Peyer's patch (tissue), 4 donors: ENCODE measurements at regions not wholly inside any gene's neighbourhood (a gene's known extent, or its start where the extent isn't known, plus 50 kb on each side); places are given as distances from the start of the nearest gene placed in this dataset.

Experiments
- DNase-seq, 3 donors: peaks; one replicate each; pipeline ENCODE4 v3.0.0-alpha.2; 2017 to 2019
- H3K27ac ChIP-seq, 4 donors: fragments of 200-600 bp; sonication (generic); one replicate each; pipeline ENCODE4 v1.5.1; 2016 to 2019
- H3K27me3 ChIP-seq, 2 donors: fragments of 200-600 bp; sonication (generic); one replicate each; pipeline ENCODE4 v1.5.1; 2019
- H3K36me3 ChIP-seq, 3 donors: fragments of 200-600 bp; sonication (generic); one replicate each; pipeline ENCODE4 v1.5.1; 2016 to 2019
- H3K4me1 ChIP-seq, 4 donors: fragments of 200-600 bp; sonication (generic); one replicate each; pipeline ENCODE4 v1.5.1; 2016 to 2019
- H3K4me3 ChIP-seq, 4 donors: fragments of 200-600 bp; sonication (generic); 1 replicate in 3 of 4; 2 replicates in 1 of 4; pipeline ENCODE4 v1.5.1; 2016 to 2019; ENCODE audit warnings: mild to moderate bottlenecking in 1 of 4
- H3K9me3 ChIP-seq, 4 donors: fragments of 200-600 bp; sonication (generic); one replicate each; pipeline ENCODE4 v1.5.1; 2016 to 2019; ENCODE audit warnings: mild to moderate bottlenecking in 1 of 4
- POLR2A ChIP-seq, 2 donors: fragments of 450-650 bp; IDR thresholded peaks; one replicate each; pipeline ENCODE4 v1.5.1; 2017; ENCODE audit warnings: antibody characterized with exemption in 2 of 2, mild to moderate bottlenecking in 2 of 2, moderate library complexity in 2 of 2
- TF ChIP-seq, protein P1 (sequence below), 6 experiments: fragments of 450-650 bp in 4 of 6; fragments of 200-600 bp in 2 of 6; sonication (generic) in 1 of 6; IDR thresholded peaks; one replicate each; pipeline ENCODE4 v1.5.1; 2017 to 2019; ENCODE audit warnings: antibody characterized with exemption in 6 of 6, mild to moderate bottlenecking in 3 of 6, moderate library complexity in 1 of 6

DNA sequence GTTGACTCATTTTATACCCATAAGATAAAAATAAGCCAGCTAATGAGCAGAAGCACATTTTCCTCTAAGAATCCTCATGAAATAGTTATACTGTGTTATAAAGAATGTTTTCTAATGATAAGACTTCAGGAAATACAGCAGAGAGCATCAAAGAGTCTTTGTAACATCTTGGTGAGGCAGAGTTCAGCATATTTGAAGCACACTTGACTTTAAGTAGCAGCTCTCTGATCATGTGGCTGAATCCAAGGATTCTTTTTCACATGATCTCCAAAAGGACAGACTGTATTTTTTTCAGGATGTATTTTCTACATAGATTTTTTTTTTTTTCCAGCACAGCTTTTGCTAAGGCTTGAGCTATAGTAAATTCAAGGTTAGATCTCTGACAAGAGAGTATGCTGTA is 195.1 kb downstream of the SI start:
- H3K27me3 ChIP-seq, result no peaks in the 10 kb centered on the region
- no peak for TF ChIP-seq POLR2A (IDR thresholded peaks at IDR 0.05)
- TF ChIP-seq, protein P1, sequence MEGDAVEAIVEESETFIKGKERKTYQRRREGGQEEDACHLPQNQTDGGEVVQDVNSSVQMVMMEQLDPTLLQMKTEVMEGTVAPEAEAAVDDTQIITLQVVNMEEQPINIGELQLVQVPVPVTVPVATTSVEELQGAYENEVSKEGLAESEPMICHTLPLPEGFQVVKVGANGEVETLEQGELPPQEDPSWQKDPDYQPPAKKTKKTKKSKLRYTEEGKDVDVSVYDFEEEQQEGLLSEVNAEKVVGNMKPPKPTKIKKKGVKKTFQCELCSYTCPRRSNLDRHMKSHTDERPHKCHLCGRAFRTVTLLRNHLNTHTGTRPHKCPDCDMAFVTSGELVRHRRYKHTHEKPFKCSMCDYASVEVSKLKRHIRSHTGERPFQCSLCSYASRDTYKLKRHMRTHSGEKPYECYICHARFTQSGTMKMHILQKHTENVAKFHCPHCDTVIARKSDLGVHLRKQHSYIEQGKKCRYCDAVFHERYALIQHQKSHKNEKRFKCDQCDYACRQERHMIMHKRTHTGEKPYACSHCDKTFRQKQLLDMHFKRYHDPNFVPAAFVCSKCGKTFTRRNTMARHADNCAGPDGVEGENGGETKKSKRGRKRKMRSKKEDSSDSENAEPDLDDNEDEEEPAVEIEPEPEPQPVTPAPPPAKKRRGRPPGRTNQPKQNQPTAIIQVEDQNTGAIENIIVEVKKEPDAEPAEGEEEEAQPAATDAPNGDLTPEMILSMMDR (IDR thresholded peaks at IDR 0.05), result no peak
- H3K36me3 ChIP-seq, result no peaks in the 10 kb centered on the region
- no peaks in the 10 kb centered on the region for H3K9me3 ChIP-seq
- H3K4me1 ChIP-seq, result no peaks in the 10 kb centered on the region
- no peak for DNase-seq
- H3K27ac ChIP-seq, result no peak overlapping the region
- H3K4me3 ChIP-seq, result no peak overlapping the region

DNA sequence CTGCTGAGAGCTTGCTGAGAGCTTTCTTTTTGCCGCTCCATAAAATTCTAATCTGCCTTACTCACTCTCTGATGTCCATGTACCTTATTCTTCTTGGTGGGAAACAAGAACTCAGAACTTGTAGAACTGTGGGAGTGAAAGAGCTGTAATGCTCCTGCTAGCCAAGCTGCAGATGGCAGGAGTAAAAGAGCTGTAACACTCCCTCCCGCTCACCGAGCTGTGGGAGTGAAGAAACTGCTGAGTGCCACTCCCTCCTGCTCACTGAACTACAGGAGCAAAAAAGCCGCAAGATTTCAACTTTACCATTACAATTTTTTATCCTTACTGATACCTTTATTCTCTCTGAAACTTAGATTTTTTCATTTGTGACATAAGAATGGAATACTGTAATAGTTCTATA is 199.1 kb downstream of the SI start:
- no peaks in the 10 kb centered on the region for H3K9me3 ChIP-seq
- H3K4me3 ChIP-seq, result no peak overlapping the region
- no peak overlapping the region for H3K27ac ChIP-seq
- no peaks in the 10 kb centered on the region for H3K4me1 ChIP-seq
- DNase-seq, result no peak
- H3K36me3 ChIP-seq, result no peaks in the 10 kb centered on the region
- no peak for TF ChIP-seq POLR2A (IDR thresholded peaks at IDR 0.05)
- H3K27me3 ChIP-seq, result no peaks in the 10 kb centered on the region

DNA sequence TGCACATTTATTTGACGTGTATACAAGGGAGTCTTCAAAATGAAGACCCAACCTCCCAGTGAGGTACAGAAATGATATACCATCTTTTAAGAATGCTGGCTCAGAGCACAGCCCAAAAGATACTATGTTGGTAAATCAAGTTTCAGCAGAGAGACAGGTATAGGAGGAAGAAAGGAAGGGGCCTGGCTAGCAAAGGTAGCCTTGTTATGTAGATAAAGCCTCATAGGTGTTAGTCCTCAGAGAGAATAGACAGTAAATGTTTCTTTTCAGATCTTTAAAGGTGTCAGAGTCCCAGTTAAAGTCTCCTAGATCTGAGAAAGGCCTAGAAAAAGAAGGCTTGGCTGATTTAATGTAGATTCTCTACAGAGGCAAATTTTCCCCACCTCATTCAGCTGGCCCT is 213.8 kb downstream of the SI start:
- no peak overlapping the region for H3K27ac ChIP-seq
- H3K9me3 ChIP-seq, result no peaks in the 10 kb centered on the region
- TF ChIP-seq, protein P1 (IDR thresholded peaks at IDR 0.05), result no peak
- TF ChIP-seq POLR2A (IDR thresholded peaks at IDR 0.05), result no peak
- no peaks in the 10 kb centered on the region for H3K27me3 ChIP-seq
- H3K4me3 ChIP-seq, result no peak overlapping the region
- no peak for DNase-seq
- no peaks in the 10 kb centered on the region for H3K4me1 ChIP-seq
- no peaks in the 10 kb centered on the region for H3K36me3 ChIP-seq

DNA sequence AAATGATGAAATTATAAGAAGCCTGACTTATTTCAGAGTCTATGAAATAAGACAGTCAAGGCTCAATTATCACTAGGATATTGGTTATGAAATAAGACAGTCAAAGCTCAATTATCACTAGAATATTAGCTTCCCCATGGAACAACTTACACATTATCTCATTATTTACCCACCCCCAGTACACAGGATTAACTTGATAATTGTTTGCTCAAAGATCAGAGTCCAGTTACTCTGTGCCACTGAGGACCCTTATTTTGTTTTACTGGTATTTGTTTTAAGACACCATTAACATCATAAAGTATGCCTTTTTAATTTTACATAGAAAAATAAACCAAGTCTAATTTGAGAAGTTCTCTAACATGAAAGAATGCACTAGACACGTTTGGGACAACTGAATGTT is 225.4 kb downstream of the SI start:
- DNase-seq, result no peak
- no peaks in the 10 kb centered on the region for H3K4me1 ChIP-seq
- no peaks in the 10 kb centered on the region for H3K36me3 ChIP-seq
- no peak overlapping the region for H3K27ac ChIP-seq
- no peaks in the 10 kb centered on the region for H3K9me3 ChIP-seq
- H3K27me3 ChIP-seq, result no peaks in the 10 kb centered on the region
- TF ChIP-seq, protein P1 (IDR thresholded peaks at IDR 0.05), result no peak
- no peak for TF ChIP-seq POLR2A (IDR thresholded peaks at IDR 0.05)
- H3K4me3 ChIP-seq, result no peak overlapping the region

DNA sequence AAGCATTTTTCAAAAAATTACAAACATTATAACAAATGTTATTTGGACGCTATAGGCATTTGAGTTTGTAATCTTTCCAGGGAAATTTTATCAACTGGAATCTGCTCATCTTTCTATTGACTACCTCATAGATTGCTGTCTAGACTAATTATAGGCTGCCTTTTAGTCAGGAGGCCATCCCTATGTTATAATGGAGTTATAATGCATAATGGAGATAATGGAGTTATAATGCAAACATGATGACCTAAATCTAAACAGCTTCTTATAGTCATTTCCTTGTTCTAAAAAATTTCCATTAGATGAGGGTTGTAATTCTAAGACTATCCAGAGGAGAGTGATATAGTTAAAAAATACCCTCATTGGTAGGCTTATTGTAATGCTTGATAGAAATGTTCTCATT is 226.4 kb downstream of the SI start:
- H3K27me3 ChIP-seq, result no peaks in the 10 kb centered on the region
- H3K4me1 ChIP-seq, result no peaks in the 10 kb centered on the region
- H3K9me3 ChIP-seq, result no peaks in the 10 kb centered on the region
- H3K4me3 ChIP-seq, result no peak overlapping the region
- DNase-seq, result no peak
- no peak overlapping the region for H3K27ac ChIP-seq
- TF ChIP-seq, protein P1 (IDR thresholded peaks at IDR 0.05), result no peak
- TF ChIP-seq POLR2A (IDR thresholded peaks at IDR 0.05), result no peak
- no peaks in the 10 kb centered on the region for H3K36me3 ChIP-seq

DNA sequence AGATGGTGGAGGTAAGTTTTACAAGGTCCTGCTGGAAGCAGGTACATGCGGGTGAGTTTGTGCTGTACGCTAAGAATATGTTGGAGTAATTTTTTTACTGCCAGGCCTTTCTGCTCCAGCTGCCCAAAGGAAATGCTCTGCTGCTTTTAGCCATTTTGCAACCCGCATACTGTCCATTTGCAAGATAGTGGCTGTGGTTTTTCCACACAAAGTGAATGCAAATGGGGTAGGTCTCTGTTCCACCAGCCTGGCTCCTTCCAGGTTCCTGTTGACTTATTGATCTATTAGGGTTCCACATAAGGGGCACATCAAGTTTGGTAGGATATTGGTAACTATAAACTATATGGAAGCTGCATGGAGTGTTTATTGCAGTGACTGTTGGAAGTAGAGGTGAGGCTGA is 227.1 kb downstream of the SI start:
- H3K27ac ChIP-seq, result no peak overlapping the region

More for the DNA sequence above, 227.1 kb downstream of the SI start:
- TF ChIP-seq POLR2A (IDR thresholded peaks at IDR 0.05), result no peak
- TF ChIP-seq, protein P1 (IDR thresholded peaks at IDR 0.05), result no peak
- Histone ChIP-seq H3K9me3 (no peaks in the 10 kb centered on the region), H3K4me3 (no peak overlapping the region), H3K4me1 (no peaks in the 10 kb centered on the region), H3K36me3 (no peaks in the 10 kb centered on the region), H3K27me3 (no peaks in the 10 kb centered on the region)
- DNase-seq, result no peak
